B cell (primary cell): ENCODE measurements at regions not wholly inside any gene's neighbourhood (a gene's known extent, or its start where the extent isn't known, plus 50 kb on each side); places are given as distances from the start of the nearest gene placed in this dataset.
"Not testable (repeated sequence)": the region's sequence is repeated elsewhere in the genome, so short reads cannot be mapped to it uniquely, and the experiment has no call there.

Experiments
- ATAC-seq: fragments of 200-7000 bp; cut with Tn5 transposase; one replicate; pipeline ENCODE4 v1.10.0; 2021; ENCODE audit warnings: low read depth, mild to moderate bottlenecking, moderate number of reproducible peaks, moderate library complexity
- CTCF ChIA-PET: fragments of 350-600 bp; sonication (Branson Sonifier 250); formaldehyde crosslinking; loops from one replicate; lab custom pipeline; 2021; ENCODE audit warnings: antibody characterized with exemption, inconsistent platforms; lab: Charles Lee
- POLR2A ChIA-PET: fragments of 350-600 bp; sonication (Branson Sonifier 250); formaldehyde crosslinking; loops from one replicate; lab custom pipeline; 2021; ENCODE audit warnings: antibody characterized with exemption; lab: Charles Lee
- DNase-seq: peaks from one replicate; pipeline ENCODE4 v3.0.0; 2013
- H2AFZ ChIP-seq: 2 replicates; pipeline ENCODE4 v1.6.1; 2012; ENCODE audit warnings: mild to moderate bottlenecking, low read depth, low read length; ENCODE audit not compliant: insufficient read depth, poor library complexity, severe bottlenecking
- H3K27ac ChIP-seq, 2 donors: 1 replicate in 1 of 2; 2 replicates in 1 of 2; pipeline ENCODE4 v1.5.1; 2012 to 2013; ENCODE audit warnings: low read length in 2 of 2, mild to moderate bottlenecking in 2 of 2, moderate library complexity in 1 of 2
- H3K27me3 ChIP-seq, 4 experiments: fragments of 200-600 bp in 1 of 4; sonication (generic) in 1 of 4; replicated peaks in 1 of 4; 1 replicate in 2 of 4; 2 replicates in 2 of 4; pipeline versions ENCODE4 v1.6.1 to v1.7.0; 2013 to 2016; ENCODE audit warnings: low read length in 3 of 4, mild to moderate bottlenecking in 2 of 4, mixed read lengths in 1 of 4, moderate library complexity in 1 of 4; ENCODE audit not compliant: insufficient read depth in 4 of 4, control insufficient read depth in 3 of 4; ENCODE audit errors: control extremely low read depth in 1 of 4
- H3K36me3 ChIP-seq, 2 experiments: replicated peaks in 1 of 2; 1 replicate in 1 of 2; 2 replicates in 1 of 2; pipeline versions ENCODE4 v1.6.1 to v1.7.1; 2013; ENCODE audit warnings: low read length in 1 of 2; ENCODE audit not compliant: insufficient read depth in 2 of 2, control insufficient read depth in 1 of 2; ENCODE audit errors: control extremely low read depth in 1 of 2, extremely low read depth in 1 of 2
- H3K4me1 ChIP-seq, 2 donors: fragments of 200-600 bp in 1 of 2; sonication (generic) in 1 of 2; 1 replicate in 1 of 2; 2 replicates in 1 of 2; pipeline versions ENCODE4 v1.5.1 to v1.6.1; 2013 to 2017; ENCODE audit warnings: low read length in 2 of 2; ENCODE audit not compliant: control insufficient read depth in 2 of 2, insufficient read depth in 2 of 2
- H3K4me2 ChIP-seq: replicated peaks from 2 replicates; pipeline ENCODE3; 2012; ENCODE audit warnings: mild to moderate bottlenecking, low read depth, low read length; ENCODE audit not compliant: poor library complexity, severe bottlenecking
- H3K4me3 ChIP-seq, 5 experiments: fragments of 200-600 bp in 1 of 5; sonication (generic) in 1 of 5; 1 replicate in 3 of 5; 2 replicates in 2 of 5; pipeline versions ENCODE4 v1.5.1 to v1.7.0; 2011 to 2016; ENCODE audit warnings: low read length in 4 of 5, mild to moderate bottlenecking in 4 of 5, low read depth in 2 of 5, control low read depth in 1 of 5, moderate library complexity in 1 of 5; ENCODE audit not compliant: insufficient read depth in 1 of 5; ENCODE audit errors: control extremely low read depth in 1 of 5, extremely low read depth in 1 of 5
- H3K79me2 ChIP-seq: fragments of 200-600 bp; sonication (generic); one replicate; pipeline ENCODE4 v1.6.0; 2016; ENCODE audit warnings: low read length; ENCODE audit not compliant: control insufficient read depth, insufficient read depth
- H3K9ac ChIP-seq: fragments of 200-600 bp; sonication (generic); 2 replicates; pipeline ENCODE4 v1.6.1; 2017; ENCODE audit warnings: mild to moderate bottlenecking, low read length, moderate library complexity
- H3K9me3 ChIP-seq, 3 donors: one replicate each; pipeline versions ENCODE4 v1.6.1 to v1.7.1; 2013; ENCODE audit warnings: low read length in 2 of 3; ENCODE audit not compliant: control insufficient read depth in 2 of 3, insufficient read depth in 1 of 3; ENCODE audit errors: control extremely low read depth in 1 of 3
- H4K20me1 ChIP-seq: 2 replicates; pipeline ENCODE4 v1.6.0; 2012; ENCODE audit warnings: mild to moderate bottlenecking, low read length; ENCODE audit not compliant: insufficient read depth, control insufficient read depth, poor library complexity, severe bottlenecking
- H3K27ac Mint-ChIP-seq: one replicate; pipeline ENCODE4 v1.8.0; 2021; ENCODE audit warnings: mixed read lengths
- H3K27me3 Mint-ChIP-seq: one replicate; pipeline ENCODE4 v1.8.0; 2021; ENCODE audit warnings: mixed read lengths
- H3K4me1 Mint-ChIP-seq: one replicate; pipeline ENCODE4 v1.8.0; 2021; ENCODE audit warnings: mixed read lengths
- H3K4me3 Mint-ChIP-seq: one replicate; pipeline ENCODE4 v1.8.0; 2021; ENCODE audit warnings: mixed read lengths
- H3K9me3 Mint-ChIP-seq: one replicate; pipeline ENCODE4 v1.8.0; 2022; ENCODE audit warnings: mixed read lengths; ENCODE audit not compliant: insufficient read depth
- EZH2 ChIP-seq: IDR thresholded peaks from 2 replicates; pipeline ENCODE4 v1.6.1; 2012; ENCODE audit warnings: borderline replicate concordance, low read depth, mild to moderate bottlenecking, moderate library complexity, low read length; ENCODE audit not compliant: insufficient read depth, poor library complexity, severe bottlenecking
- WGBS: methylation state at CpG from one replicate; pipeline ENCODE4 v1.1.5; 2013; ENCODE audit warnings: missing lambda C conversion rate; ENCODE audit not compliant: insufficient coverage; 5-methylcytosine and 5-hydroxymethylcytosine counted together
- intact Hi-C: fragments of 100-400 bp; cut with micrococcal nuclease; formaldehyde crosslinking; loops from one replicate; pipeline ENCODE4 v1.10.0; 2022
- TF ChIP-seq, protein P1 (sequence below): fragments of 200-600 bp; IDR thresholded peaks from one replicate; pipeline ENCODE4 v1.8.0; 2022; ENCODE audit warnings: antibody characterized with exemption, mild to moderate bottlenecking

DNA sequence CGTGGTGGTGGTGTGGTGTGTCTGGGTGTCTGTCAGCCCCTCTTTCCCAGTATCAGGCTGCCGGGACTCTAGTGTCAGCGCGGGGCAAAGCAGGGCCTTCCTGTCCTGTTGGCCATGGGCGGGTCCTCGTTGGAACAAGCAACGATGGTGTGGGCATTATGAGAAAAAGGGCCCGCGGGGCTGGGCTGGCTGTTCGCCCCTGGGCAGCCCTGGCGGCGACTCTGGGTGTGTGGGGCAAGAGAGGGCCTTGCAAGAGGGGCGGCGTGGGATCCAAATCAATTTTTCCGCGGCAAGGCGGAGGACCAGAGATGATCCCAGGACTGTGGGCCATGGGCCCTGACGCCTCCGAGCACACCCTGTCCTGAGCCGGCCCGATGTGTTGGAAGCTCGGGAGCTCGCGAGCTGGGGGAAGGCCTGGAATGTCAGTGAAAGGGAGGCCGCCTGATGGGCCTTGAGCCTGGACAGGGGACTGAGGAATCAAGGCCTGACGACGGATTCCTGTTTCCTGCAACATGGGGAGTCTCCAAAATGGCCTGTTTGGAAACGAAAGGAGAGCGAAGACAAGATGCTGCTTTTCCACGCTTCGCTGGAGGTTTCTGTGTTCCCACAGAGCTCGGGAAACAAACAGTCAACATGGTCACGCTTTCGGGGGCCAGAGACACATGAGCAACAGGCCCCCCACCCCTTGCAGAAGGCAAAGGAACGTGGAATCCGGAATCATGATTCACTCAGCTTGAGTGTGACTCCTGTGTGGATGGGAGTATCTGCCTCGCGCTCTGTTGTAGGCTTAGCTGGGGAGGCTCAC, 364.7 kb upstream of the DEFB115 start:
- Histone ChIP-seq H3K4me3 (no peak overlapping the region), H3K9me3 (peaks cover 0 to 44% (median 0%) of the 10 kb centered on the region in 3 donors), H2AFZ (no peak overlapping the region), H3K79me2 (no peaks in the 10 kb centered on the region), H3K9ac (no peak overlapping the region), H3K36me3 (no peaks in the 10 kb centered on the region), H3K4me2 (no peak overlapping the region), H3K4me1 (no peaks in the 10 kb centered on the region), H3K27ac (no peak overlapping the region), H4K20me1 (no peaks in the 10 kb centered on the region), H3K27me3 (no peaks in the 10 kb centered on the region)
- no peak overlapping the region for H3K27ac Mint-ChIP-seq
- no peak for DNase-seq
- intact Hi-C loops: no loop called here
- TF ChIP-seq EZH2: no peak
- TF ChIP-seq, protein P1, sequence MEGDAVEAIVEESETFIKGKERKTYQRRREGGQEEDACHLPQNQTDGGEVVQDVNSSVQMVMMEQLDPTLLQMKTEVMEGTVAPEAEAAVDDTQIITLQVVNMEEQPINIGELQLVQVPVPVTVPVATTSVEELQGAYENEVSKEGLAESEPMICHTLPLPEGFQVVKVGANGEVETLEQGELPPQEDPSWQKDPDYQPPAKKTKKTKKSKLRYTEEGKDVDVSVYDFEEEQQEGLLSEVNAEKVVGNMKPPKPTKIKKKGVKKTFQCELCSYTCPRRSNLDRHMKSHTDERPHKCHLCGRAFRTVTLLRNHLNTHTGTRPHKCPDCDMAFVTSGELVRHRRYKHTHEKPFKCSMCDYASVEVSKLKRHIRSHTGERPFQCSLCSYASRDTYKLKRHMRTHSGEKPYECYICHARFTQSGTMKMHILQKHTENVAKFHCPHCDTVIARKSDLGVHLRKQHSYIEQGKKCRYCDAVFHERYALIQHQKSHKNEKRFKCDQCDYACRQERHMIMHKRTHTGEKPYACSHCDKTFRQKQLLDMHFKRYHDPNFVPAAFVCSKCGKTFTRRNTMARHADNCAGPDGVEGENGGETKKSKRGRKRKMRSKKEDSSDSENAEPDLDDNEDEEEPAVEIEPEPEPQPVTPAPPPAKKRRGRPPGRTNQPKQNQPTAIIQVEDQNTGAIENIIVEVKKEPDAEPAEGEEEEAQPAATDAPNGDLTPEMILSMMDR: no peak
- 33% methylated on average over 38 of the region's 38 CpGs for WGBS
- H3K27me3 Mint-ChIP-seq: peaks cover 12% of the 10 kb centered on the region
- no peaks in the 10 kb centered on the region for H3K9me3 Mint-ChIP-seq
- ChIA-PET POLR2A (no interaction called here), CTCF (no interaction called here)
- H3K4me1 Mint-ChIP-seq: no peaks in the 10 kb centered on the region
- ATAC-seq: no peak
- H3K4me3 Mint-ChIP-seq: no peak overlapping the region

DNA sequence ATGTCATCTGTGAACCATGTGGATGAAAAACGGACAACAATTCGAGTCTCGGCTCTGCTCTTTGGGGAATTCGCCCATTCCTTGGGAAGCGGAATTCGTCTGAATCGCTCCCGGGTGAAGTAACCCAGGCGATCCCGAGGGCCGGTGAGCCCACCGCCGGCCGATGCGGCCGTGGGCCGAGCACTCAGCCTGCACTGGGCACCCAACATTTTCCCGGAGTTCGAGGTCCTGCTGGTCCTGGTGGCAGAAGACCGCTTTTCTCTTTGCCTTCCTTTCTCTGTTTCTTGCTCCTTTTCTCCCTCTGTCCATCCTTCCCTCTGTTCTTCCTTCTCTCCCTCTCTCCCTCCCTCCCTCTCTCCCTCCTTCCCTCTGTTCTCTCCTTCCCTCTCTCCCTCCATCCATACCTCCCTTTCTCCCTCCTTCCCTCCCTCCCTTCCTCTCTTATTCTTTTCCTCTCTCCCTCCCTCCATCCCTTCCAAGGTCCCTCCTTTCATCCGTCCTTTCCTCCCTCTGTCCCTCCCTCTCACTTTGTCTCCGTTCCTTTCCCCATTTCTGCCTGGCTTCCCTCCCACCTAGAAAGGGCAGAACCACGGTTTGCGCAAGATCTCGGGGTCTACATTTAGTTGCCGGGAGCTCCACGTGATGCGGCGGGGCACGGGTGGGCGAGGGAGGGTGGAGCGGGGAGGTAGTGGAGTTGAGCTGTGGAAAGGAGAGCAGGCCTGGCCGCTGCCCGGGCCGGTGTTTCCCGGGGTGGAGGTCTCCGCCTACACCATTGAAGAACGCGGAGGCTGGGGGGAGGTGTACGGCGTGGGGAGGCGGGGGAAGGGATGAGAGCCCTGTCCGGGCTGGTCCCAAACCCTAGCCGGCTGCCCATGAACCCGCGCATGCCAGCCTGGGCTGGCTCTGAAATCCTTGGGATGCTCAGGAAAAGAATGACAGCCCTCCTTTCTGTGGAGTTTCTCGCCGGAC, 363.8 kb upstream of the DEFB115 start:
- H3K9me3 Mint-ChIP-seq, H3K4me1 Mint-ChIP-seq: not testable (repeated sequence)

DNA sequence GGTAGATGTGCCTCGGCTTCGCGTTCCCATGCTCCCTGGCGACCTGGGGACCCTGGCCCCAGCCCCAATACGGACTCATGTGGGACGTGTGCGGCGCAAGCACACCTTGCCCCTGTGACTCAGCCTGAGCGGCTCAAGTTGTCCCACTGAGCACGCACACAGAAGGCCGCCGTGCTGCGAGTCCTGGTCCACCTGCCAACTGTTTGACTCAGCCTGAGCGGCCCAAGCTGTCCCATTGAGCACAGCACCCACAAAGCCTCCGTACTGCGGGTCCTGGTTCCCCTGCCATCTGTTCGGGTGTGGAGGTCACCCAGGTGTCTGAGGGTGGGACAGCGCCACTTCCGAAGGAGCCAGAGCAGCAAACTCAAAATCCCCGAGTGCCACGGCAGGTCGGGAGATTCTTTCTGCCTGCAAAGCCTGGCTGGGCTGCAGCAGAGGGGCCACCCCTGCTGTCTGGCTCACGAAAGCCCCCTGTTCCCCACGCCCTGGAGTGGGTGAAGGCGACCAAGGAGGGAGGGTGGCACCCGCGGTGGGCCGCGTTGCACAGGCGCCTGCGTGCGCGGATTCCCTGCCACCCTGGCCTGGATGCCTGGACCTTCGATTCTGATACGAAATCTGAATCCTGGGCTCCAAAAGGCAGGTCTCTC, 362.6 kb upstream of the DEFB115 start:
- H2AFZ ChIP-seq, CTCF ChIA-PET: not testable (repeated sequence)

More for the DNA sequence above, 363.8 kb upstream of the DEFB115 start:
- H3K9ac ChIP-seq, intact Hi-C loops, H3K4me2 ChIP-seq, H2AFZ ChIP-seq, H3K27ac ChIP-seq, H3K4me3 ChIP-seq, H3K79me2 ChIP-seq, H3K4me3 Mint-ChIP-seq, DNase-seq, ATAC-seq, H3K4me1 ChIP-seq, CTCF ChIA-PET, H3K36me3 ChIP-seq, H3K27me3 ChIP-seq, H4K20me1 ChIP-seq, POLR2A ChIA-PET, H3K27ac Mint-ChIP-seq: not testable (repeated sequence)
- H3K27me3 Mint-ChIP-seq: peaks cover 14% of the 10 kb centered on the region
- WGBS: 36% methylated on average over 27 of the region's 48 CpGs
- peaks cover 0 to 41% (median 0%) of the 10 kb centered on the region in 3 donors for H3K9me3 ChIP-seq

More for the DNA sequence above, 362.6 kb upstream of the DEFB115 start:
- H4K20me1 ChIP-seq, H3K4me2 ChIP-seq, H3K4me3 ChIP-seq, H3K27ac ChIP-seq, H3K4me1 ChIP-seq, H3K27me3 ChIP-seq, H3K79me2 ChIP-seq, DNase-seq, H3K4me1 Mint-ChIP-seq, H3K9ac ChIP-seq, POLR2A ChIA-PET, H3K9me3 Mint-ChIP-seq, intact Hi-C loops, H3K4me3 Mint-ChIP-seq, H3K27ac Mint-ChIP-seq, ATAC-seq, H3K36me3 ChIP-seq: not testable (repeated sequence)
- 42% methylated on average over 33 of the region's 35 CpGs for WGBS
- peaks cover 0 to 52% (median 0%) of the 10 kb centered on the region in 3 donors for H3K9me3 ChIP-seq
- peaks cover 14% of the 10 kb centered on the region for H3K27me3 Mint-ChIP-seq
